NCI-H2171 (cell line): ENCODE measurements at regions not wholly inside any gene's neighbourhood (a gene's known extent, or its start where the extent isn't known, plus 50 kb on each side); places are given as distances from the start of the nearest gene placed in this dataset.

Experiments
- DNase-seq: peaks from one replicate; lab custom pipeline; 2025; lab: John Stamatoyannopoulos, UW

DNA sequence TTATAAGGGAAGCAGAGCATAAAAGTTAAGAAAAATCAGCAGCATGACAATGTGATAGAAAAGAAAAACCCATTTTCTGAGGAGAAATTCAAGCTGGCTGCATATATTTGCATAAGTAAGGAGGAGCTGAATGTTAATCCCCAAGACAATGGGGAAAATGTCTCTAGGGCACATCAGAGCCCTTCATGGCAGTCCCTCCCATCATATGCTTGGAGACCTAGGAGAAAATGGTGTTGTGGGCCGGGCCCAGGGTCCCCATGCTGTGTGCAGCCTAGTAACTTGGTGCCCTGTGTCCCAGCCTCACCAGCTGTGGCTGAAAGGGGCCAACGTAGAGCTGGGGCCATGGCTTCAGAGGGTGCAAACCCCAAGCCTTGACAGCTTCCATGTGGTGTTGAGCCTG is 100.6 kb upstream of the PLPPR4 start:
- DNase-seq, result no peak

DNA sequence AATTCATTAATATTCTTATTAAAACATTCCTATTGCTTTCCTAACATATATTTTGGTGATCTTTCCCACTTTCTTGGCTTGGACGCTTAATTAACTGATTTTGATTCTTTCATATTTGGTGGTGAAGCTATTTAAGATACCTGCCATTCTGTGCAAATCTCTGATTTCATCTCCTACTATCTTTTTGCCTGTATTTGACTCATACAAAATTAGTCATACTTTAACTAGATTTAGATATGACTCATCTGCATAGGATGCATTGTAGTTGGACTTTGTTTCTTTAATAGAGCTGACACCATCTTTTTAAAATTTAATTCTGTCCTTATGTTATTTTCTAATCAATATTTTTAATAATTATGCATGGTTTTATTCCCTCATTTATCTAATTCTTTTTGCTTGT is 93.8 kb upstream of the PLPPR4 start:
- DNase-seq, result no peak

DNA sequence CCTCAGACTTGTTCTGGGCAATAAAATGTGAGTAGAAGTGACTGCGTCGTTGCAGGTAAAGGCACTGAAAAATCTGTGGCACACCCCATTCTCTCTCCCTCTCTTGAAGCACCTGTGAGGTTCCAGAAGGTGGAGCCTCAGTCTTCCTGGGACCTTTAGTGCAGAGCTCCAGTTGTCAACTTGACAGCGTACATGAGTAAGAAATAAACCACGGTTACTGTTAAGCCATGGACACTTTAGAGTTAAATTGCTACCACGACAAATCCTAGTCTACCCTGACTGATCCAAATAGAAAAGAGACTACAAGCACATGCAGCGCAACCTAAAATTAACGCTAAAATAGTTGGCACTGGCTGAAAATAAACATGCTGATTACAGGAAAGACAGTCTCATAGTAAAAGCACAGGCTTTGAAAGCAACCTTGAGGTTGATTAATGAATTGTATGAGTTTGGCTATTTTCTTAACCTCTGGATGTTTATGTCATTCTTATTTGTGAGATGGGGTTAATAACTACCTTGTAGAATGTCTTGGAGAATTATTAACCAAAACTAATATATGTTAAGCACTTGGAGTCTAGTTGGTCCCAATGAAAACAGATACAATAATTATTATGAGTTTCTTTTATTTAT is 93.0 kb upstream of the PLPPR4 start:
- no peak for DNase-seq

DNA sequence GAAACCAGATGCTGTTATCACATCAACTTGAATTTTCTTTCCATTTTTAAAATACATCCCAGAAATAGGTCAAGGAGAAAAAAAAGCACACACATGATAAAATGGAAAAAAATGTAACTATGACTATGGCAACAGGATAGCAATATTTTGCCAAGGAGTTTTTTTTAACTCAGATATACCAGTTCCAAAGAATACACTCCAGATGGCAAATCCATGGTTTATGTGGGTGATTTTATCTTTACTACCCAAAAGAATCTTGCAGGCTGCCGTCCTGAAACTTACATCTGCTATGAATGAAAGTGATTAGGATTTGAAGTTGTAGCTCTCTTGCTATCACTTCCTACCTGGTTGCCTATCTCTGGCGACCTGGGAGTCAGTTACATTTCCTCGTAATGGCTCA is 91.0 kb upstream of the PLPPR4 start:
- DNase-seq, result no peak

DNA sequence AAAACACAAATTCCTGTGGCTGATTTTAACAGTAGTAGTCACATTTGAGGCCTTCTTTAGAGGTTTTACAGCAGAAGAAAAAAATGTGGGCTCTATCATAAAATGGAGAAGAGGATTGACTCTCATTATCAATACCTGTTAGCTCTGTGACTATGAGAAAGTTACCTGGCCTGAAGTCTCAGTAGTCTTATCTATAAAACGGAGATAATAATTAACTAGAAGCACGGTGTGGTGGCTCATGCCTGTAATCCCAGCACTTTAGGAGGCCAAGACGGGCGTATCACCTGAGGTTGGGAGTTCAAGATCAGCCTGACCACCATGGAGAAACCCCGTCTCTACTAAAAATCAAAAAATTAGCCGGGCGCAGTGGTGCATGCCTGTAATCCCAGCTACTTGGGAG is 90.4 kb upstream of the PLPPR4 start:
- DNase-seq, result no peak

DNA sequence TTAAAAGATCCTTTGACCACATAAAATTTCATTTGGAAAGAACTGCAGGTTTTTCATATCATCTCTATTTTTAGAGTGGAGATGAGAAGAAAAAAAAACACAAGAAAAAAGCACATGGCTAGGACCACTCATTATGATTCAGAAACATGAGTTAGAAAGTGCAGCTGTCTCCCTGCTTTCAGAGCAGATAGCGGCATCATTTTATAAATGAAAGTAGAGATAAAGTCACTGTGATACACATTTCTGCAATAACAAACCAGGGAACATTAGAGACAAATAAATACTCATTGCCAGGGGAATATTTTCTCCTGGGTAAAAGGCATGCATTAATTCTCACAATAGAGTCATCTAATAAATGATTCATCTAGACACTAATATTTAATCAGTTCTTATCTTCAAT is 87.5 kb upstream of the PLPPR4 start:
- no peak for DNase-seq

DNA sequence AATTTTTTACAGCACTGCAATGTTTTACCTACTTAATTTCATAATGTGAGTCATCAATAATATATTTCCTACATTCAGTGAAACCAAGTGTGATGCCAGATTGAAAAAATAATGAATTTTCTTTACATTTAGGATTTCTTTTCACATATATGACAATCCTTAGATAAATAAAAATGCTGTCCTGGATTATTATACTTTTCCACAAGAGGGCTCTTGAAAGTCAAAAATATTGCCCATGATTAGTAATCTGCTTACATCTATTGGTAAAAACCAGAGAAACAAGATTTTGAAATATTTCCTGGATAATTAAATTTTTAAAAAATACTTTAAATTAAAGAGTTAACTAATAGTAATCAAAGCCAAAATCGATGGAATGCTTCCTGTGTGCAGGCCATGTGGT is 86.8 kb upstream of the PLPPR4 start:
- no peak for DNase-seq

DNA sequence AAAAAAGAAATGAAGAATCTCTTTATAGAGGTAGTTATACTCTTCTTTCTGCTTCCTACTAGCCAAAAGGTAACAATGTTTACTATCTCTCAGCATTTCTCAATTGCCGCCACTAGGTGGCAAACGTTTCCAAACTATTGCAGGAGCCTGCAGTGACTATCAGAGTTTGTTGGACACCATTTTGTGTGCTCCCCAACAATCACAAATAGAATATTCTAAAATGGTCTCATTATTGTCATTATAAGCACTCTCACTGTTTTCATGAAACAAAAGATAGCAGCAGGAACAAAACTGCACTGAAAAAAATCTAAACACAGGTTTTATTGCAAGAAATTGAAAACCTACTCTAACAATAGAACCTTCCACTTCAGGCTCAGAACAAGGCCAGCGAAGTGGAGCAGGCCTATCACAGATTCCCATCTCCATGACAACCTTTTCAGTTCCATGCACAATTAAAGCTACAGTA is 83.9 kb upstream of the PLPPR4 start:
- DNase-seq, result peak; percentile 74

DNA sequence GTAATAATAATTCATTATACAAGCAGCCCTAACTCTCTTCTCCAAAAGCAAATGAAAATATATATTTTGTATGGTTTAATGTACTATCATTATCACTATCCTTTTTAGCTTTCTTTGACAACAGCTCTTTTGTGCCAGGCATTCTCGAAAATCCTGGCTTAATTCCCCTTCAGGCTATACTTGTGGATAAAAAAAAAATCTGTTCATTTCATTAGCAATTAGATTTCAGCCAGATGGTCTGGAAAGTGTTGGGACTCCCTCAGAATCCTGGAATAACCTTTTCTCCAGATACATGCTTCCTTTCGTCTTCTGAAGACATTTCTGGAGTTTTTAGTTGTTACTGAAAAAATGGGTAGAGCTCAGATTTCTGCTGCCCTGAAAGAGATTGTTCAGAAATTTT is 83.4 kb upstream of the PLPPR4 start:
- DNase-seq, result peak; percentile 7

DNA sequence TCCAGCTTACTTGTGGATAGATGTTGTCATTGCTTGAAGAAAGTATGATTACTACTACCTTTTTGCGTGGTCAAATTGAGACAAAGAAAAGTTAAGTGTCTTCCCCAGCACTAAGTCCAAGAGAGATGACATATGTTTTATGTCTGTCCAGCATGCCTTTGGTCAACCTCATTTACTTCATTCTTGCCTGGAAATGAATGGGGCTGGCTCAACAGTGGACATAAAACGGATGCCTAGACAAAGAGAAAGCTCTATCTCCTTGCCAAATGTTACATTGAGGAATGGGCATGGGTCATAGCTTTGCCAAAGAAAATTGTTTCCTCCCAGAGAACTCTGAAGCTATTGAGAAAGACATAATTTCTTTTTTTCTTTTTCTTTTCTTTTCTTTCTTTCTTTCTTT is 82.4 kb upstream of the PLPPR4 start:
- no peak for DNase-seq

DNA sequence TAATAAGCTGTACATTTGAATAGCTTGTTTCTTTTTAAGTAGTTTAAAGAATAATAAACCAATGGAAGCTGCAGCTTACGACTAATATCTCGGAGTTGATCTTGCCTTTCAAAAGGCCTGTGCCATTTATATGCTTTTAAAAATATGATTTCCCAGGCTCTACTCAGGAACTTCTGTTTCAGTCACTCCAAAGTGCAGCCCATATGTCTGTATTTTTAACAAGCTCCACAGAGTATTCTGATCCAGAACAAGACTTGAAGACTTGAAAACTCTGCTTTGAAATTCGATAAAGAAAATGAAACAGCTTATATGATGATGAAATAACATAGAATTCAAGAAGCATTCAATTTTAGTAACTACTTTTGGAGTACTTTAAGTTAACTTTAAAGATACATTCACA is 79.1 kb upstream of the PLPPR4 start:
- no peak for DNase-seq

DNA sequence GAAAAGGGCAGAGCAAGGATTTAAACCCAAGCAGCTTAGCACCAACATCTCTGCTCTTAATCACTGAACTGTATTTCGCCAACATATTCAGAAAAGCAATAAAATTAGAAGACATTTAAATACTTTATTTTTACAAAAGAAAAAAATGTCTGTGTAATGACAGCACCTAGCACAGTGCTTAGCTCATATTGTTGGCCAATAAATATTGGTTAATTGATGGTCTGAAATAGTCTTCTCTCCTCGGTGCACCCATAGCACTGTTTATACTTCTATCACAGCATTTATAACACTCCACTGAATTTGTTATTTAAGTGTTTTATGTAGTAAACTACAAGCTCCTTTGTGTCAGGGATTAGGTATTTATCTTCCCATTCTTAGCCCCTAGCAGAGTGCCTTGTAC is 70.9 kb upstream of the PLPPR4 start:
- no peak for DNase-seq

DNA sequence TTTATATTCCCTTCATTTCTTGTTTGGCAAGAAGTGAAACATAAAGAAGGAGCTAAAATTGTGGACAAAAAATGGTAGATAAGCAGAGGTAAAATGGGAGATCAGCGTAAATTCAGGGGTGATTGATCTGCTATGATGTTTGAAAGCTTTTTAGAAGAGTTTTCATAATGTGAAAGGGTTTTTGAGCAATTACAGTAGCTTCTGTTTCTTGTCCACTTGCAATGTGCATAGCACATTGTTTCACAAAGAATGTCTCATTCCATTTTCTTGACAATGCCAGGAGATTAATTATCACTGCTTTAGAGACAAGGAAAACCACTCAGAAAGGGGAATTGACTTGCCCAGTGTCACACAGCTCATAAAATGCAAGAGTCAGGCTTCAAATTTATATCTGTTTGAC is 65.9 kb upstream of the PLPPR4 start:
- no peak for DNase-seq

DNA sequence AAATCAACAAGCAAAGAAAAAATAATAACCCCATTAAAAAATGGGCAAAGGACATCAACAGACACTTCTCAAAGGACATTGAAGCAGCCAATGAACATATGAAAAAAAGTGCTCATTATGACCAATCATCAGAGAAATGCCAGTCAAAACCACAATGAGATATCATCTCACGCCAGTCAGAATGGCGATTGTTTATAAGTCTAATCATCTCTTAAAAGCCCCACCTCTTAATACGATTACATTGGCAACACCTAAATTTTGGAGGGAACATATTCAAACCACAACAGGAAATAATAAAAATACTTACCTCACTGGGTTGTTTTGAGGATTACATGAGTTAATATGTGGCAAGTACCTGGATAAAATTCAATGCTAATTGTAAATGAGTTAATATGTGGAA is 57.1 kb upstream of the PLPPR4 start:
- no peak for DNase-seq
